HK-2 (cell line): ENCODE measurements at regions not wholly inside any gene's neighbourhood (a gene's known extent, or its start where the extent isn't known, plus 50 kb on each side); places are given as distances from the start of the nearest gene placed in this dataset.
"Not testable (repeated sequence)": the region's sequence is repeated elsewhere in the genome, so short reads cannot be mapped to it uniquely, and the experiment has no call there.

Experiments used
- DNase-seq: peaks from one replicate; pipeline ENCODE4 v3.0.0-alpha.2; 2018; ENCODE audit not compliant: unreplicated experiment

DNA sequence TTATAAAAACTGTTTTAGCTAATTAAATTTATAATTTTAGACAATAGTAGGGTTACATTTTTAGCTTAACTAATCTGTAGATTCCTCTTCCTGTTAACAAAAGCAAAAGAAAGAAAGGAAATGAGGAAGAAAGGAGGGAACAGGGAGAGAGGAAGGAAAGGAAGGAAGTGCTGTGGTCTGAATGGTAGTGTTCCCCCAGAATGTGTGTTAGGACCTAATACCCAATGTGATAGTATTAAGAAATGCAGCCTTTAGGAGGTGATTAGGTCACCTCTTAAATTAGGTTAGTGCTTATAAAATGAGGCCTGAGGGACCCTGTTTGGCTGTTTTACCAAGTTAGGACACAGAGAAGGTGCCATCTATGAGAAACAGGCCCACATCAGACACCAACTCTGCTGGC, 136.9 kb upstream of the SAMSN1 start:
- DNase-seq, result no peak

DNA sequence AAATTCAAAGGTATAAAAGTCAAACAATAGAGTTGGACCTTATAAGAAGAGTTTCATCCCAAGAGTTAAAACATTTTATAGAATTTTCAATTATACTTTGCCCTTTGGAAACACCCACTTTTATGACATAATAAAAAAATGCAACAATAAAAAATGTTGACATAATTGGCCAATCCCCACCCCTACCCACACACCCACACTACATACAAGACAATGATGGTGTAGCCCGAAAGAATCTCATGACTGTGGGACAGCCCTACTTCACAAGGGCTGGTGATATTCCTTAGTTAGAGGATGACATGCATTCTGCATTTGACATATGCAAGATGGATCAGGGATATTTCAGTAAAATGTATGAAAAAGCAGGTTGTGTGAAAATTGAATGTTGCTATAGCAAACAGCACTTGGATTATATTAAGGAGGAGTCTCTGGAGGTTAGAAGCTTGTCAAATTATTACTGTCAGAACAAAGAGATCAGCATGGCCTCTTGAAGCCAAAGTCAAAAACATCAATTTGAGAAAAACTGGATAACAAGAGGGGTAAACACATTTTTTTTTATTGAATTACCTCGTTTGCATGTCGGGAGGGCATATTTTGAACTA, 133.0 kb upstream of the SAMSN1 start:
- DNase-seq, result no peak

DNA sequence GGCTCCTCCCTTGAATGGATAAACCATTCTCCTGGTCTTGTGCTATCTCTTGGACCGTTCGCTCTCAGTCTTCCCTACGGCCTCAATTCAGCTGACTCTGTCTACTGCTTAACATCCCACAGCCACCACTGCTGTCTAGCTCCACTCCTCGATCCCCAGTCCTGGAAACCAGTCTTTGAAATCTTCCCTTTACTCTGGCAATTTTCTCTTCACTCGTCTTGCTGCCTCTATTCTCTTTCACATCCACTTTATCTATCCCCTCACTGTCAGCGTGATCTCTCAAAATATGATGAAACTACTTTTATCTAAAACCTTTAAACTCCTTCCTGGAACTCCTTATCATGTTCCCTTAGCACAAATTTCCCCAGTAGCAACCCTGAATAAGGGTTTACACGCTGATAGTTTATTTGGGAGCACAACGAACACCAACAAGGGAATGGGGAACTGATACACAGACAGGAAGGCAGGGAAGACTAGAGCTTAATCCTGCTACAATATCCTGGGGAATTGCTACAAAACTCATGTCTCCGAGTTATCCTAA, 131.6 kb upstream of the SAMSN1 start:
- no peak for DNase-seq

DNA sequence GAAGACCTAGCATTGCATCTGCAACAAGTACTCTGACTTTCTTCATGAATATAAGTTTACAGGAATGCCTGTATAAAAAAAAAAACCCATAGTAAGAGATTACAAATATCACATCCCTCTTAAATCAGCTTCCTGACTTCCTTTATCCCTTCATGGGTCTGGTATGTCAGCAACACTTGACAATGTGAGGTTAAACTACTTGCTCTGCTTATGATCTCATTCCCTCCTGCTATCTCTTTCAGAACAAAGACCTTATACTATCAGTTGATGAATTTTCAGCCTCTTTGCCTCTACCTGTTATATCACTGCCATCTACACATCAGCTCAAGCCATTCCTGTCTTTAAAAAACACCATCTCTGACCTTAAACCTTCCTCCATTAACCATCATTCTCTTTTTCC, 130.9 kb upstream of the SAMSN1 start:
- DNase-seq, result no peak

DNA sequence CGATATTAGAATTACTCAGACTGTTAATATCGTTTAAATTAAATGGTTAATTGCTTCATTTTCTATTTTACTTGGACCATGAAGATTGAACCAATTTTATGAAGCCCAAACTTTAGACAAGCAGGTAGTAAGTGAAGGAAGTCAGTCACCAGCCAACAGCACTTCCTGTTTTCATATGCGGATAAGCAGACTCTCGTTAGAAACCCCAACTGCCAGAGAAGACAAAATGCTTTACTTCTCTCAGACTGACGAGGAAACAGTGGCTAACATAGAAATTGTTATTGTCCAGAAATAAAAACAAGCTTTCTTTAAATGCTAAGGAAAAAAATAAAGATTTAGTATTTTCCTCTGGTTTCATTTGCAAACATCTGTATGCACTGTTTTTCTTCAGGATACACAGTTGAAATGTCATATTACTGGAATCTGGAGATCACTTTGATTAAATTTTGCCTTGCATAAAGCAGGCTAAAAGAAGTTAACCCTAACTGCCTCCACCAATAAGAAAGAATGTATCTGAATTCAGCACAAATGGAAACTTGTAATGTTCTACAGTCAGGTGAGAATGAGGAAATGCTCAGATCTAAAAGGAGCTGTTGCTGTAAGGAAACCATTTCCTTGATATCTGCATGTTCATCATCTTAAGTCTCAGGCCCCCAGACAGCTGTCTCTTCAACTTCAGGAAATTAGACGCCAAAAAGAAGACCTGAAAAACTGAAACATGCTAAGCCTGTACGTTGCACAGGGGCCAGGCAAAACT, 129.8 kb upstream of the SAMSN1 start:
- no peak for DNase-seq

DNA sequence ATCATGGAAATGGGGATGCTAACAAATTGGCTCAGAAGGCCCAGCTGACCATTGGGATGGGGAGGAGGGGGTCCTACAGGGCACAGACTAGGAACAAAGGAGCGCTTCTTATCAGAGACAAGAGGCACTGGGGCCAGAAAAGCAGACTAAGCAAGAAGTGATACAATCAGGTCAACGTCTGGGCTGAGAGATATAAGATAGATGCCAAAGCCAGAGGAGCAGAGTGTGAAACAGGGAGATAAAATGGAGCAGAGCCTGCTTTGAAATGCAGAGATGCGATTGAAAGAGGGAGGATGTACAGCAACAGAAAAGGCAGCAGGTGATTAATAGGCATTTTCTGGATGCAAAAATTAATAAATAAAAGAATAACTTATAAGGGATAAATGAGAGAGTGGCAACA, 127.5 kb upstream of the SAMSN1 start:
- no peak for DNase-seq

DNA sequence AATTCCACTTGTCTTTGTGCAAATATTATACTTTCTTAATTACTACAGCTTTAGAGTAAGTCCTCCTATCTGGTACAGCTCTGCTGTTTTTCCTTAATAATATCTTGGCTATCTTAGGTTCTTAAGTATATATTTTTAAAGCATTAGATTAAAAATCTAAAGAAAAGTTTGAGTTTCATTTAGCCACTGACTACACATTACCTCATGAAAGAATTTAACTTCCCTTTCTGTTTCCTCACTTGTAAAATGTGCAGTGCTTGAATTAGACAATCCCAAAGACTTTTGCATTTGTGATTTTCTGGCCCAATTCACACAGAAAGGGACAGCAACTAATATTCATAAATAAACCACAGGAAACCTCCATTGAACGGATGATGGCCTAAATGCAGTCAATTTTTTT, 126.4 kb upstream of the SAMSN1 start:
- DNase-seq, result no peak

DNA sequence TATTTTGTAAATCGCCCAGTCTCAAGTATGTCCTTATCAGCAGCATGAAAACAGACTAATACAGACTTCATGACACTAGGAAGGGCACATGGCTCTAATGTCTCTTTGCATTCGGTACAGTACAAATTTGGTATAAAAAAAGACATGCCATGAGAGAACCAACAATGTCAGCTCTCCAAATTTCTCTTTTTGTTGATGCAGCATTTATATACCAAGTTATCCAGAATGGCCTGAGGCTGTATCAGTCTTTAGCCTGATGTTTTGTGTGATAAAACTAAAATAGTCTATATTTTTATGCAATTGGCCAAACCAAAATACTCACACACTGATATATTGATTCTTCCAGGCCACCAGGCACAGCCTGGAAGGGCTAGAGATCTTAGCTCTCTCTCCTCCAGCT, 124.3 kb upstream of the SAMSN1 start:
- no peak for DNase-seq

DNA sequence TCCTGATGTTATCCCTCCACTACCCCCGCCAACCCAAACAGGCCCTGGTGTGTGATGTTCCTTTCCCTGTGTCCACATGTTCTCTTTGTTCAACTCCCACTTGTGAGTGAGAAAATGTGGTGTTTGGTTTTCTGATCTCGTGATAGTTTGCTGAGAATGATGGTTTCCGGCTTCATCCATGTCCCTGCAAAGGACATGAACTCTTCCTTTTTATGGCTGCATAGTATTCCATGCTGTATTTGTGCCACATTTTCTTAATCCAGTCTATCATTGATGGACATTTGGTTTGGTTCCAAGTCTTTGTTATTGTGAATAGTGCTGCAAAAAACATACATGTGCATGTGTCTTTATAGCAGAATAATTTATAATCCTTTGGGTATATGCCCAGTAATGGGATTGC, 123.0 kb upstream of the SAMSN1 start:
- DNase-seq, result not testable (repeated sequence)

DNA sequence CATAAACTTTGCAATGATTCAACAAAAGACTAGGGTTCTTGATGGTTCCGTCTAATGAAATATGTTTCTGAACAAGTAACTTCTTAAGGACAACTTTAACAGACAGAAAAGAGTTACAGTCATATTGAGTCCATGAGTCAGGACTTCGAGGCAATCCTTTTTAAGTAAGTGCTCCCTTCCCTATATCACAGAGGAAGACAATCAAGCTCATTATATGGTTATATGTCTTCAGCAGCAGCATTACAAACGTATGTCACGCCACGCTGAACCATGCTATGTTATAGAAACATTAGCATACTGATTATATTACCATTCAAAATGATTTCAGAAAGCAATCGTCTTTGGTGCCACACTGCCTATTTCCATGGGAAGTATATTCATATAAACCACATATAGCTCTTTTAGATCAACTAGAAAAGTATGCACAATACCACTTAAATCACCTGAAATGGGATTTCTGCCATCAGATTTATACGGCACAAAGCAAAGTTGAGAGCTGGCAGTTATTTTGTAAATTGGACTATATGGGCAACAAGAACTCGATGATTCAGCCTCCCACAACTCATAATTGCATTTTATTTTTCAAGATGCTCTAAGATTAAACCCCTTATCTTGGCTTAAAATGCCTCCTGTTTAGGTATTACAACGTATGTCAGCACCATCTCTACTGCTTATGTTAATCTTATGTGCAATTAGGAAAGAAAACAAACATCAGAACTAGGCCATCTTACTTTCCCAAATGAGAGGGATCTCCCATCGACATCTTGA, 111.3 kb upstream of the SAMSN1 start:
- no peak for DNase-seq

DNA sequence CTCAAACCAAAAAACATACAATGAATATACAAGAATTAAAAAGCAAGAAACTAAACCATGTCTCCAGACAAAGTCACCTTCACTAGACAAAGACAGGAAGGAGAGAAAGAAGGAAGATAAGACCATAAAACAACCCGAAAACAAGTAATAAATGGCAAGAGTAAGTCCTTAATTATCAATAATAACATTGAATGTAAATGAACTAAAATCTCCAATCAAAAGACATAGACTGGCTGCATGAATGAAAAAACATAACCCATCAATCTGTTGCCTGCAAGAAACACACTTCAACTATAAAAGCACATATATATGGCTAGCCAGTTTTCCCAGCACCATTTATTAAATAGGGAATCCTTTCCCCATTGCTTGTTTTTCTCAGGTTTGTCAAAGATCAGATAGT, 100.8 kb upstream of the SAMSN1 start:
- DNase-seq, result no peak

DNA sequence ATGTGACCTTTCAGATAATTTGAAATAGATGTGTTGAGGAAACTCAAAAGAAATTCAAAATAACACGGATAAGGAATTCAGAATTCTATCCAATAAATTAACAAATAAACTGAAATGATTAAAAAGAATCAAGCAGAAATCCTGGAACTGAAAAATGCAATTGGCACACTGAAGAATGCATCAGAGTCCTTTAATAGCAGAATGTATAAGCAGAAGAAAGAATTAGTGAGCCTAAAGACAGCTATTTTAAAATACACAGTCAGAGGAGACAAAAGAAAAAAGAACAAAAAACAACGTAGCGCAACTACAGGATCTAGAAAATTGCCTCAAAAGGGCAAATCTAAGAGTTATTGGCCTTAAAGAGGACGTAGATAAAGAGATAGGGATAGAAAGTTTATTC, 99.6 kb upstream of the SAMSN1 start:
- no peak for DNase-seq

DNA sequence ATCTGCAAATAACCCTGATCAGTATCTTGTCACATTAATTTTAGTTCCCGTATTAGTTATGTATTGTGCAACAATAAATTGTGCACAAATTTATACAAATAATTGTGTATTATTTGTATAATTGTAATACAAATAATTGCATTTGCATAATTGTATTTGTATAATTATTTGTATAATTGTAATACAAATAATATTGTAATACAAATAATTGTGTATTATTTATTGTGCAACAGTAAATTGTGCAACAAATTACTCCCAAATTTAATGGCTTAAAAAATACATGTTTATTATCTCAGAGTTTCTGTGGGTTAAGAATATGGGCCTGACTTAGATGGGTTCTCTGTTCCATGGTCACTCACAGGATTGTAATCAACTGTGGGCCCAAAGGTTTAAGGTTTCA, 86.2 kb upstream of the SAMSN1 start:
- no peak for DNase-seq

DNA sequence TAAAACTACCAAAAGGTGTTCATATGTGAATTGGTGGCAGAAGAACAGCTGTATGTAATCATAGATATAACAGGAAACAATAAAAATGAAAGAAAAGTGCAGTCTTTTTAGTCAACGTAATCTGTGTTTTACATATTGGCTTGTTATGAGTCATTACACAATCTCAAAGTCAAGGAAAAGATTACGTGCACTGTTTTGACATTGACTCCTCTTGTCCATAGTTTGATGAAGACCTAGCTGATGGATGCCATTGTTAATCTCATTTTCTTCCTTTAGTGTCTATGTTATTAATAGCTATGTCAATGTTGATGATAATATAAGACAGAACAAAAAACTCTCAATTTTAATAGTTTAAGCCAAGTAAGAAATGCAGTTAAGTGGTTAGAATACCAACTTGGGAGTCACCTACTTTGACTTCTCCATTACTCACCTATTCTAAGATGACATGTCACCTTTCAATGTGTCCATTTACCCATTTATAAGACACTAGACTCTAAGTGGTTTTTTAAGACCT, 84.5 kb upstream of the SAMSN1 start:
- DNase-seq, result no peak

DNA sequence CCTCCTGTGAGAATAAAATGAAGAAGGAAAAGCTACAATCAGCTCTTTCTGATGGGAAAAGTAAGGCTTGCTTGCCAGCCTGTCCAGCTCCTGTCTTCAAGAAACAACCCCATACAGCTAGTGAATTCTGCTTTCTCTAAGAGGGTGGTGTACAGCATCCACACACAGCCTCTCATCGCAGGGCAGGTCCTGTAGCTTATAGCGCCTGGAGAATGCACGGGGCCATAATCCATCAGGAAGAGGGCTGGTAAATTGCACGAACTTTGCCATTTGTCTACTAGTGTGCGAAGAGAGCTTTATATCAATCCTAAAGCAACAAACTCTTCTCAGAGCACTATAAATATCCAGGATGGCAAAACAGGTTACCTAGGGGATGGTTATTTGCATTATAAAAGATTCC, 83.3 kb upstream of the SAMSN1 start:
- DNase-seq, result no peak

DNA sequence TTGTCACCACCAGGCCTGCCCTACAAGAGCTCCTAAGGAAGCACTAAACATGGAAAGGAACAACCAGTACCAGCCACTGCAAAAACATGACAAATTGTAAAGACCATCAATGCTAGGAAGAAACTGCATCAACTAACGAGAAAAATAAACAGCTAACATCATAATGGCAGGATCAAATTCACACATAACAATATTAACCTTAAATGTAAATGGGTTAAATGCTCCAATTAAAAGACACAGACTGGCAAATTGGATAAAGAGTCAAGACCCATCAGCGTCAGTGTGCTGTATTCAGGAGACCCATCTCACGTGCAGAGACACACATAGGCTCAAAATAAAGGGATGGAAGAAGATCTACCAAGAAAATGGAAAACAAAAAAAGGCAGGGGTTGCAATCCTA, 77.0 kb upstream of the SAMSN1 start:
- DNase-seq, result not testable (repeated sequence)

DNA sequence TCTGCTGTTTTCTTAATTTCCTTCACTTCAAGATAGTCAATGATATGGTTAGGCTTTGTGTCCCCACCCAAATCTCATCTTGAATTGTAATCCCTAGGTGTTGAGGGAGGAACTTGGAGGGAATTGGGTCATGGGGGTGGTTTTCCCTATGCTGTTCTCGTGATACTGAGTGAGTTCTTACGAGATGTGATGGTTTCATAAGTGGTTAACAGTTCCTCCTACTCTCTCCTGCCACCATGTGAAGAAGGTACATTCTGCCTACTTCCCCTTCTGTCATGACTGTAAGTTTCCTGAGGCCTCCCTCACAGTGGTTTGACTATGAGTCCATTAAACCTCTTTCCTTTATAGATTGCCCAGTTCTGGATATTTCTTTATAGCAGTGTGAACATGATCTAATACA, 74.0 kb upstream of the SAMSN1 start:
- DNase-seq, result no peak

DNA sequence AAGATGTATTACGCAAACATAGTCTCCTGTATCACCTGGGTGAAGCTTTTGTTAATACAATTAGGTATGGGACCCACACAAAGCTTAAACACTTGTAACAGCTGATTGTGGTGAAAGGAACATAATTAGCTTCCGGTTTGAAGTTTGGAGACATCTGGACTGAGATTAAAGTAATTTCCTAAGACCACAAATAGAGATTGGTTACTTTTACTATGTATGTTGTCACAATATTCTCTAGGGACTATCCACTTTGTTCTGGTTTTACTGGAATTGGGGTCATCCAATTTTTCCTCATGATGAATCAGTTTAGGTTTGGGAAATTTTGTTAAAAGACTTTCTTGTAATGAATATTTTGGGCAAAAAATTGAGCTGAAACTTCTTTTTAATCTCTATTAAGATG, 71.8 kb upstream of the SAMSN1 start:
- no peak for DNase-seq

DNA sequence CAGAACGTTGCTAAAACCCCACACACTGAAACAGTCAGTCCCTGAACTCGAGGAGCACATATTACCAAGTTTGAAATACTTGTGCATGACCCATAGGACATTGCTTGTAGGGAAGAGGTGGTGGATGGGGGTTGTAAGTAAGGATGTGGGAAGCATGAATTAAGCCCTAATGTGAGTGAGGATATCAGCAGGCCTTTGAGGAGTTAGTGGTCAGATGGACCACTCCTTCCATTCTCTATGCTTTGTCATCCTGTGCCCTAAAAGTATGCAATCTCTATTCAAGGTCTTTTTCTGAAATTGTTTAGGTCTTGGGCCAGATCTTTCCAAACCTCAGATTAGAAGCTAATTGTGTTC, 70.9 kb upstream of the SAMSN1 start:
- DNase-seq, result no peak

DNA sequence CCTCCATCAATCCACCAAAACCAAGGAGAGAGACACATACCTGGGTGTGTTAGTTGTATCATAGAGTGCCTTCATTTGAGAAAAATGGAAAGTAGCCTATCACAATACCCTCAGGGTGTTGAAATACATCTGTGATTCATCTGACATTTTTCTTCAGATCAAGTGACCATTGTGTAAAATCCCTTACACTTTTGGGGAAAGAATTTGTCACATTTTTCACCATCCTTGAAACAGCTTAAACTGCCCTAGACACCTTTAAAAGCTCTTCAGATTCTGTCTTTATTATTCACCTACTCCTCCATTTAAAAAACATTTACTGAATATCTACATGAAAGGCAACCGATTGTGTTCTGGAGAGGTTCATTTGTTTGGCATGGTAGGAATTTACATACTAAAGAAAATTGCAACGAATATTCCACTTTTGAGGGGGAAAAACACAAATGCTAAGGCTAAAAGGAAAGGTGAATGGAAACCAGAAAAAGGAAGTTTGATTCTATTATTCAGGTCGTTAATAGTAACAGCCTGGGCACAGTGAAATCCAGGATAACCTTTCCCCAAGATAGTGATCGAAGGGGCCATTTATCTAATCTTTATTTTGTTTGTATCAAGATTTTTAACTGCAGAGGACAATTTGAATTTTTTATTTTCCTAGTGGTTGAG, 70.4 kb upstream of the SAMSN1 start:
- DNase-seq, result no peak

DNA sequence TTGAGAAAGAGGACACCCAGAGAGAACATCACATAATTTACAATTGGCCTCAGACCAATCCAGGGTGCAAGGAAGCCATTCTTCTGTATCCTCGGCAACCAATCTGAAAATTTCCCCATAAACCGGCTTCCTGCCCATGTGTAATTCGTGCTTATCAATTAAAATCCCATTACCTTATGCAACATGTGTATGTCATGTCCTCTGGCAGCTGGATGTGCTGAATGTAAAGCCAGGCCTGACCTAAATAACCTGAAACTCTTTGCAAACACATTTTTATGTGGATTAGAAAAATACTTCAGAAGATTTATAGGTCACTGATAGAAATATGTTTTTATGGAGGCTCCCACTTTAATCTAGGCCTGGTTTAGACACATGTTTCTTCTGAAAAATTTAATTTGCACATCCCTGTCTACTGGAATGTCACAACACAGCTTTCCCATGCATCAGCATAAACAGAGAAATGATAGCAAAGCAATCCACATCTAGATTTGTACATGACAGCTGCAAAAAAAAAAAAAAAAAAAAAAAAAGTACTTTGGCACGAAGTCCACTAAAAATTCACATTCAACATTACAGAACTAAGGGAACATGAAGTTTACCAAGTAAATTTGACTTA, 69.4 kb upstream of the SAMSN1 start:
- no peak for DNase-seq

DNA sequence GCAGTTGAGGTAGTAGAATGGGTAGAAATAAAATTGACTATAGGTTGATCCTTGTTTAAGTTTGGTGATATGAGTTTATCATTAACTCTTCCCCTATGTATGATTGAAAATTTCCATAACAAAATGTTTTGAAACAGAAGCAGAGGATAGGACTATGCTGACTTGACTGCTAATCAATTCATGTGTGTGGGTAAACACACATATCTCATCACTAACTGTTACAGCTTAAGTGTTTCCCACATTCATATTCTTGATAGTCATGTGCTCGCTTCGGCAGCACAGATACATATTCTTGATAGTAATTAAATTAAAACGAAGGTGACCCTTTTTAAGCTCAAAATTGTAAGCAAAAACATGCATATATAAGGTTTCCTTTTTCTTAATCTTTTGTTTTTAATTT, 68.2 kb upstream of the SAMSN1 start:
- DNase-seq, result no peak
